Uterus (tissue), 3 donors: ENCODE measurements at regions not wholly inside any gene's neighbourhood (a gene's known extent, or its start where the extent isn't known, plus 50 kb on each side); places are given as distances from the start of the nearest gene placed in this dataset.

Experiments
- DNase-seq, 2 donors: peaks; one replicate each; pipeline ENCODE4 v3.0.0-alpha.2; 2019 to 2020
- H3K27ac ChIP-seq, 2 donors: fragments of 200-600 bp; sonication (generic); 1 replicate in 1 of 2; 2 replicates in 1 of 2; pipeline ENCODE4 v1.5.1; 2016 to 2018
- H3K27me3 ChIP-seq, 2 donors: fragments of 200-600 bp; sonication (generic); one replicate each; pipeline ENCODE4 v1.5.1; 2018 to 2019; ENCODE audit warnings: control low read depth in 1 of 2
- H3K36me3 ChIP-seq, 2 donors: fragments of 200-600 bp; sonication (generic); one replicate each; pipeline ENCODE4 v1.5.1; 2019; ENCODE audit warnings: control low read depth in 1 of 2
- H3K4me1 ChIP-seq, 2 donors: fragments of 200-600 bp; sonication (generic); one replicate each; pipeline ENCODE4 v1.5.1; 2018 to 2019; ENCODE audit warnings: control low read depth in 1 of 2
- H3K4me3 ChIP-seq, 2 donors: fragments of 200-600 bp; sonication (generic); 1 replicate in 1 of 2; 2 replicates in 1 of 2; pipeline ENCODE4 v1.5.1; 2018 to 2019; ENCODE audit warnings: mild to moderate bottlenecking in 1 of 2
- H3K9me3 ChIP-seq, 2 donors: fragments of 200-600 bp; sonication (generic); one replicate each; pipeline ENCODE4 v1.5.1; 2019; ENCODE audit warnings: control low read depth in 1 of 2
- CTCF ChIP-seq, 4 experiments: fragments of 200-600 bp in 2 of 4; fragments of 450-650 bp in 2 of 4; sonication (generic) in 2 of 4; IDR thresholded peaks; one replicate each; pipeline ENCODE4 v1.5.1; 2016 to 2019; ENCODE audit warnings: antibody characterized with exemption in 4 of 4, mild to moderate bottlenecking in 2 of 4, moderate library complexity in 1 of 4
- POLR2A ChIP-seq, 2 donors: fragments of 450-650 bp; IDR thresholded peaks; one replicate each; pipeline ENCODE4 v1.6.1; 2016; ENCODE audit warnings: antibody characterized with exemption in 2 of 2, mild to moderate bottlenecking in 1 of 2, moderate library complexity in 1 of 2
- intact Hi-C: fragments of 100-400 bp; cut with DNase I; formaldehyde crosslinking; loops from one replicate; pipeline ENCODE4 v1.15.1; 2023; ENCODE audit warnings: low total_unique reads
- donor health status: DM: yes; HTN: yes; CAD: no.

GRCh38 chr6:141867767-141868166, 265.0 kb upstream of the GJE1 start:
- H3K4me1 ChIP-seq: no peaks in the 10 kb centered on the region
- H3K9me3 ChIP-seq: no peaks in the 10 kb centered on the region
- DNase-seq: no peak
- no peak overlapping the region for H3K4me3 ChIP-seq
- H3K27me3 ChIP-seq: no peaks in the 10 kb centered on the region
- intact Hi-C loops: no loop called here
- TF ChIP-seq POLR2A (IDR thresholded peaks at IDR 0.05): no peak
- H3K27ac ChIP-seq: no peak overlapping the region
- H3K36me3 ChIP-seq: no peaks in the 10 kb centered on the region

GRCh38 chr6:141866731-141867497, 265.8 kb upstream of the GJE1 start:
- no peak overlapping the region for H3K27ac ChIP-seq

GRCh38 chr6:141851063-141851462, 281.7 kb upstream of the GJE1 start:
- Histone ChIP-seq H3K4me1 (no peaks in the 10 kb centered on the region), H3K36me3 (no peaks in the 10 kb centered on the region), H3K9me3 (no peaks in the 10 kb centered on the region), H3K4me3 (no peak overlapping the region), H3K27me3 (no peaks in the 10 kb centered on the region), H3K27ac (no peak overlapping the region)
- no peak for TF ChIP-seq POLR2A (IDR thresholded peaks at IDR 0.05)
- TF ChIP-seq CTCF (IDR thresholded peaks at IDR 0.05): no peak
- no peak for DNase-seq
- intact Hi-C loops: no loop called here

More at GRCh38 chr6:141866731-141867497, 265.8 kb upstream of the GJE1 start:
- no peaks in the 10 kb centered on the region for H3K27me3 ChIP-seq
- no peaks in the 10 kb centered on the region for H3K9me3 ChIP-seq
- DNase-seq: no peak
- no peak for TF ChIP-seq POLR2A (IDR thresholded peaks at IDR 0.05)
- H3K4me3 ChIP-seq: no peak overlapping the region
- H3K4me1 ChIP-seq: no peaks in the 10 kb centered on the region
- no peaks in the 10 kb centered on the region for H3K36me3 ChIP-seq
- intact Hi-C loops: no loop called here

- H3K4me1 ChIP-seq: no peaks in the 10 kb centered on the region
- H3K9me3 ChIP-seq: no peaks in the 10 kb centered on the region
- H3K27me3 ChIP-seq: no peaks in the 10 kb centered on the region
- no peak overlapping the region for H3K27ac ChIP-seq
- no peak for TF ChIP-seq POLR2A (IDR thresholded peaks at IDR 0.05)
- TF ChIP-seq CTCF (IDR thresholded peaks at IDR 0.05): no peak
- intact Hi-C loops: no loop called here
- H3K36me3 ChIP-seq: no peaks in the 10 kb centered on the region
- DNase-seq: no peak
- no peak overlapping the region for H3K4me3 ChIP-seq
Measured at GRCh38 chr6:141848029-141848890, 284.5 kb upstream of the GJE1 start.

GRCh38 chr6:141846639-141847038, 286.1 kb upstream of the GJE1 start:
- intact Hi-C loops: no loop called here
- TF ChIP-seq CTCF (IDR thresholded peaks at IDR 0.05): no peak
- TF ChIP-seq POLR2A (IDR thresholded peaks at IDR 0.05): no peak
- no peak for DNase-seq

More at GRCh38 chr6:141846639-141847038, 286.1 kb upstream of the GJE1 start:
- Histone ChIP-seq H3K36me3 (no peaks in the 10 kb centered on the region), H3K27me3 (no peaks in the 10 kb centered on the region), H3K27ac (no peak overlapping the region), H3K9me3 (no peaks in the 10 kb centered on the region), H3K4me1 (no peaks in the 10 kb centered on the region), H3K4me3 (no peak overlapping the region)
